ENCODE measurements at regions not wholly inside any gene's neighbourhood (a gene's known extent, or its start where the extent isn't known, plus 50 kb on each side); places are given as distances from the start of the nearest gene placed in this dataset.

DNA sequence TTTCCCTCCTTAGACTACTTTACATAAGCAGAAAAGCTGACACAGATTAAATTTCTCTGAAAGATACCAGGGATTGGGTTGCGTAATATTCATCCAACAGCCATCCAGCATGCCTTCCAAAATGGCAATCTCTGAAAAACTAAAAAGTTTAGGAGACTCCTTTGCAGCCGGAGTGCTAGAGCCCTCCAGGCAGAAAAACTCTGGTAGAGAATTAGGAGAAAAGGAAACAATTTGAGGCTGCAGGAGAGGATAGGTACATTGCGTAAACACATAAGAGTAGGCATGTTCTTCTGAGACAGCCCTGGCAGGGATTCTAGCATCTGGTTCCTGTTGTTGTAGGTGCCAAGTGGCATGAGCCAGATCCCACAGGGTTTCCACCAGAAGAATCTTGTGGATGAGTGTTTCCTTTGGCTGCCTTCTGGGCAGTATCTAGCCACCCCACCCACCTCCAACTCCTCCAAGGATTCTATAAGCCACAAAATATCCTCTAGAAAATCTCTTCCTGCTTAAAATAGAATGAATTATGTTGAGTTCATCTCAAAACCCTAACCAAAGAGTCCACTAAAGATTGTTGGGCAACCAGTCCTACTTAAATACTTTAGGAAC, 402.4 kb downstream of the HGF start:
- ATAC-seq (replicated peaks) (no peak), DNase-seq (no peak)
- no peaks in the 10 kb centered on the region for H3K27me3 Mint-ChIP-seq
- H3K4me3 Mint-ChIP-seq = no peak overlapping the region
- H3K27ac Mint-ChIP-seq = no peak overlapping the region
- no peaks in the 10 kb centered on the region for H3K4me1 Mint-ChIP-seq (ENCODE audit: low read depth in 2 of 2)
- H3K36me3 Mint-ChIP-seq (ENCODE audit: insufficient read depth) = no peaks in the 10 kb centered on the region
- peaks cover 8% of the 10 kb centered on the region in 2 donors for H3K9me3 Mint-ChIP-seq

- Mint-ChIP-seq H3K9me3 (peaks cover 8 to 10% of the 10 kb centered on the region in 2 donors), H3K36me3 (ENCODE audit: insufficient read depth) (no peaks in the 10 kb centered on the region), H3K4me1 (ENCODE audit: low read depth in 2 of 2) (no peaks in the 10 kb centered on the region), H3K27ac (no peak overlapping the region), H3K4me3 (no peak overlapping the region), H3K27me3 (no peaks in the 10 kb centered on the region)
- DNase-seq (no peak), ATAC-seq (replicated peaks) (no peak)
Observed at GRCh38 chr7:81366546-81366945, 403.3 kb downstream of the HGF start.

DNA sequence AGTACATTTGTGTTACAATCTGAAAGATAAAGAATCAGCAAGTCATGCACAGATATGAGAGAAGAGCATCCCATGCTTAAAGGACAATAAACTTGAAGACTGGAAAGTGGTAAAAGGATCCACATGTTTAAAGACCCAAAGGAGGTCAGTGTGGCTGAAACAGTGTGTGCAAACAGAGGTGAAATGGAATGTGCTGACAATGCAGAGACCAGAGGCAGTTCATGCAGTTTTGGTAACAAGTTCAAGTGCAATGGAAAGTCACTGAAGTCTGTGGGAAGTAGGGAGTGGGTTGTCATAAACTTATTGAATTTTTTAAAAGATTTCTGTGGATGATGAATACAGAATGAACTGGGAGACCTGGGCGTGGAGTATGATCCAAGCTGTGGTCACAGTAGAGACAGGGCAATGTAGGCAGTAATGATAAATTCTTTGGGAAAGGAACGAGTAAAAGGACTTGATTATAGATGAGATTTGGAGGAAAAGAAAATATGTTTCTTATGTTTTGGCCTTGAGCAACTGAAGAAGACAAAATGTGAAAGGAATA, 408.0 kb downstream of the HGF start:
- ATAC-seq (replicated peaks) (no peak), DNase-seq (no peak)
- Mint-ChIP-seq H3K4me3 (no peak overlapping the region), H3K9me3 (peaks cover 13 to 17% of the 10 kb centered on the region in 2 donors), H3K36me3 (ENCODE audit: insufficient read depth) (no peaks in the 10 kb centered on the region), H3K4me1 (ENCODE audit: low read depth in 2 of 2) (no peaks in the 10 kb centered on the region), H3K27me3 (no peaks in the 10 kb centered on the region), H3K27ac (no peak overlapping the region)

DNA sequence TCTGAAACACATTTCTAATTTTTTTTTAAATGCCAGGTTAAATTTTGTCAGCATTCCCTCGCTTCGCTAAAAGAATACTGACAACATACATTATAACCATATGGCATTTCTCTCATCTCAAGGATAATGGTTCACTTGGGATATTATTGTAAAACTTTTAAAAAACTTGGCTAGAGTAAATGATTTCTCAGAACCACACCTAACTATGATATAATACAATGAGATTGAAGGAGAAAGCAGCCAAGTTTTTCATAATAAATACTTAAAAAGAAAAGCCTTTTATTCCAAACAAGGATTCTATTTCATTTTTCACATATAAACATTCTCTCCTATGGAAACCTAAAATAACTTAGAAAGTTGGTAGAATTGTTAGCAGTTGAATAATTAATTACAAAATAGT, 413.9 kb downstream of the HGF start:
- H3K36me3 Mint-ChIP-seq (ENCODE audit: insufficient read depth) = no peaks in the 10 kb centered on the region
- DNase-seq (no peak), ATAC-seq (replicated peaks) (no peak)
- no peaks in the 10 kb centered on the region for H3K4me1 Mint-ChIP-seq (ENCODE audit: low read depth in 2 of 2)
- no peak overlapping the region for H3K4me3 Mint-ChIP-seq
- H3K27ac Mint-ChIP-seq = no peak overlapping the region
- no peaks in the 10 kb centered on the region for H3K27me3 Mint-ChIP-seq
- peaks cover 9 to 14% of the 10 kb centered on the region in 2 donors for H3K9me3 Mint-ChIP-seq

- Mint-ChIP-seq H3K36me3 (ENCODE audit: insufficient read depth) (no peaks in the 10 kb centered on the region), H3K4me3 (no peak overlapping the region), H3K4me1 (ENCODE audit: low read depth in 2 of 2) (no peaks in the 10 kb centered on the region), H3K27ac (no peak overlapping the region), H3K27me3 (no peaks in the 10 kb centered on the region), H3K9me3 (peaks cover 8 to 10% of the 10 kb centered on the region in 2 donors)
- ATAC-seq (replicated peaks) (no peak), DNase-seq (no peak)
Observed at GRCh38 chr7:81349044-81349443, 420.8 kb downstream of the HGF start.

GRCh38 chr7:81339946-81340345, 421.1 kb upstream of the SEMA3C start:
- Mint-ChIP-seq H3K27me3 (no peaks in the 10 kb centered on the region), H3K9me3 (peaks cover 4 to 24% of the 10 kb centered on the region in 2 donors), H3K4me3 (no peak overlapping the region), H3K36me3 (ENCODE audit: insufficient read depth) (no peaks in the 10 kb centered on the region), H3K27ac (no peak overlapping the region), H3K4me1 (ENCODE audit: low read depth in 2 of 2) (no peaks in the 10 kb centered on the region)
- ATAC-seq (replicated peaks) (no peak), DNase-seq (no peak)

DNA sequence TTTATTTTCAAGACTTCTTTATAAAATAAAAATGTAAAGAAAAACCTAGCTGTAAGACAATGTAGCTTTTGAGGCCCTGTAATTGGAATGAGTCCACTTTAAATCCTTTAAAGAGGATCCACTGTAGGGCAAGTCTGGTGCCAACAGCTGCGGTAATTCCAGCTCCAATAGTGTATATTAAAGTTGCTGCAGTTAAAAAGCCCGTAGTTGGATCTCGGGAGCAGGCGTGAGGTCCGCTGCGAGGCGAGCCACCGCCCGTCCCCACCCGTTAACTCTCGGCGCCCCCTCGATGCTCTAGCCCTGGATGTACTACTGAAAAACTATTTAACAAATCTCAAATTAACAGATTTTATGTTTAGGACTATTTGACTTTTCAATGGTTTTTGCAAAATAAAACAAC, 414.7 kb upstream of the SEMA3C start:
- DNase-seq (no peak), ATAC-seq (replicated peaks) (no peak)
- H3K4me3 Mint-ChIP-seq = no peak overlapping the region
- no peaks in the 10 kb centered on the region for H3K4me1 Mint-ChIP-seq (ENCODE audit: low read depth in 2 of 2)
- no peak overlapping the region for H3K27ac Mint-ChIP-seq
- no peaks in the 10 kb centered on the region for H3K27me3 Mint-ChIP-seq
- H3K9me3 Mint-ChIP-seq = peaks cover 1 to 40% of the 10 kb centered on the region in 2 donors
- no peaks in the 10 kb centered on the region for H3K36me3 Mint-ChIP-seq (ENCODE audit: insufficient read depth)

- Mint-ChIP-seq H3K9me3 (peaks cover 1 to 35% of the 10 kb centered on the region in 2 donors), H3K4me3 (no peak overlapping the region), H3K27ac (no peak overlapping the region), H3K27me3 (no peaks in the 10 kb centered on the region), H3K36me3 (ENCODE audit: insufficient read depth) (no peaks in the 10 kb centered on the region), H3K4me1 (ENCODE audit: low read depth in 2 of 2) (no peaks in the 10 kb centered on the region)
- ATAC-seq (replicated peaks) (no peak), DNase-seq (no peak)
Observed at GRCh38 chr7:81333004-81333403, 414.2 kb upstream of the SEMA3C start.

- no peaks in the 10 kb centered on the region for H3K36me3 Mint-ChIP-seq (ENCODE audit: insufficient read depth)
- no peaks in the 10 kb centered on the region for H3K4me1 Mint-ChIP-seq (ENCODE audit: low read depth in 2 of 2)
- ATAC-seq (replicated peaks) (no peak), DNase-seq (no peak)
- peaks cover 4 to 25% of the 10 kb centered on the region in 2 donors for H3K9me3 Mint-ChIP-seq
- no peak overlapping the region for H3K4me3 Mint-ChIP-seq
- H3K27ac Mint-ChIP-seq = no peak overlapping the region
- H3K27me3 Mint-ChIP-seq = no peaks in the 10 kb centered on the region
Observed at GRCh38 chr7:81331061-81332018, 412.5 kb upstream of the SEMA3C start.

DNA sequence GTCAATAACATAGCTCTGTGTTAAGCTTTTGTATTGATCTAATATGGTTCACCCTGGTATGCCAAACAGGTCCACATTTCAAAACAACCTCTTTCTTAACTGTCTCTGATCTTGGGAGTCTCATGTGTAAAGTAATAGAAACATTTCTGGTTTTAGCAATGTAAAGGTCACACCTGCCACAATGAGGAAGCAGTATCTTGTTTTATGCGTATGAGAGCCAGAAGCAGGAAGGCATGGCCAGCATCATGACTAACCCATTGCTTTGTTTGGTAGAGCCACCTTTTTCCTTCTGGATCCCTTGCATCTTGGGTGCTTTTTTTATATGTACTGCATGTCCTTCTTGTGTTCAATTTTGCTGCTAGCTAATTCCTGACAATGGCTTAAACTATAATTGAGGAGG, 411.3 kb upstream of the SEMA3C start:
- no peak for DNase-seq
- H3K9me3 Mint-ChIP-seq = peaks cover 4 to 25% of the 10 kb centered on the region in 2 donors
- no peak for ATAC-seq (replicated peaks)
- H3K4me1 Mint-ChIP-seq (ENCODE audit: low read depth in 2 of 2) = no peaks in the 10 kb centered on the region
- no peaks in the 10 kb centered on the region for H3K36me3 Mint-ChIP-seq (ENCODE audit: insufficient read depth)
- no peak overlapping the region for H3K4me3 Mint-ChIP-seq
- H3K27me3 Mint-ChIP-seq = no peaks in the 10 kb centered on the region
- H3K27ac Mint-ChIP-seq = no peak overlapping the region

GRCh38 chr7:81327468-81328266, 408.8 kb upstream of the SEMA3C start:
- Mint-ChIP-seq H3K27ac (no peak overlapping the region), H3K9me3 (peaks cover 7 to 20% of the 10 kb centered on the region in 2 donors), H3K27me3 (no peaks in the 10 kb centered on the region), H3K4me3 (no peak overlapping the region), H3K4me1 (ENCODE audit: low read depth in 2 of 2) (no peaks in the 10 kb centered on the region), H3K36me3 (ENCODE audit: insufficient read depth) (no peaks in the 10 kb centered on the region)
- DNase-seq (no peak), ATAC-seq (replicated peaks) (no peak)

DNA sequence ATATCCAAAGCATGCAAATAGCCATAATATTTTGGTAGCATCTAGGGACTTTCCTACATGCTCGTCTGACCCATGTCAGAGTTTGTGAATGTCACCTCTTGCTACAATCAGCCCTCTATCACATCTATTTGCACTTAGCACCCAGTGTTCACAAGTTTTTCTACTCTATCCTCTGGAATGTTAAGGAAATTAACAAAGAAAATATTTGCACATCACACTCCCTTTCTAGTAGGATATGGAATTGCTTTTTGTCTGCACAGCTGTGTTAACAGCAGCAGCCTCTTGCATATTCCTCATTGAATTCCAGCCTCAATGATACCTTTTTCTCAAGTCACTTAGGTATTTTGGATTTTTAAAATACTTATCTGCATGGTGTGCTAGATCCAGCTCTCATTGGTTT, 403.1 kb upstream of the SEMA3C start:
- H3K36me3 Mint-ChIP-seq (ENCODE audit: insufficient read depth) = no peaks in the 10 kb centered on the region
- H3K9me3 Mint-ChIP-seq = peaks cover 7 to 8% of the 10 kb centered on the region in 2 donors
- ATAC-seq (replicated peaks) (no peak), DNase-seq (no peak)
- no peak overlapping the region for H3K4me3 Mint-ChIP-seq
- H3K27ac Mint-ChIP-seq = no peak overlapping the region
- H3K27me3 Mint-ChIP-seq = no peaks in the 10 kb centered on the region
- H3K4me1 Mint-ChIP-seq (ENCODE audit: low read depth in 2 of 2) = no peaks in the 10 kb centered on the region

DNA sequence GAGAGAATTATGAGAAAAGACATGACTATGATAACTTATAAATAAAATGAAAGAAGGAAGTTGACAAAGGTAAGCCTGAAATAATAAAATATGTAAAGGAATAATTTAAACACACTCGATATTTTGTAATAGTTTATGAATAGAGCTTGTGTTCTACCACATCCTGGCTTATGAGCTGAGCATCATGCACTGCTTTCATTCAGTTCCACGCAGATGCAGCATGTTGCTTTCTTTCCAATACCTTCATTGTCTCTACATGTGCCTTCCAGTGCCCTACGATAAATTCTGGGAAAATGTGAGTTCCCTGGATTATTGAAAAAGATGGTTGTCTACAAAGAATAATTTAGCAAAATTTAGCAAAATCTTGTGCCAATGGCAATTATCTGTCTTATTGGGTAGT, 398.9 kb upstream of the SEMA3C start:
- ATAC-seq (replicated peaks) (no peak), DNase-seq (no peak)
- no peak overlapping the region for H3K4me3 Mint-ChIP-seq
- H3K27ac Mint-ChIP-seq = no peak overlapping the region
- H3K4me1 Mint-ChIP-seq (ENCODE audit: low read depth in 2 of 2) = no peaks in the 10 kb centered on the region
- no peaks in the 10 kb centered on the region for H3K27me3 Mint-ChIP-seq
- H3K9me3 Mint-ChIP-seq = peaks cover 4 to 5% of the 10 kb centered on the region in 2 donors
- no peaks in the 10 kb centered on the region for H3K36me3 Mint-ChIP-seq (ENCODE audit: insufficient read depth)

All from effector memory CD8-positive, alpha-beta T cell (primary cell).